OCI-LY3 (cell line): ENCODE measurements at regions not wholly inside any gene's neighbourhood (a gene's known extent, or its start where the extent isn't known, plus 50 kb on each side); places are given as distances from the start of the nearest gene placed in this dataset.

Source experiments
- H2AFZ ChIP-seq: fragments of 200-600, 300-600 bp; shearing (Covaris generic); 2 replicates; pipeline ENCODE4 v1.6.0; 2014; ENCODE audit warnings: antibody characterized with exemption, low read depth, low read length
- H3K27ac ChIP-seq: fragments of 200-600, 300-600 bp; sonication (generic); 2 replicates; pipeline ENCODE4 v1.5.1; 2014; ENCODE audit warnings: mild to moderate bottlenecking, low read length, moderate library complexity, mixed read lengths
- H3K27me3 ChIP-seq: fragments of 200-600, 300-600 bp; sonication (generic); 2 replicates; pipeline ENCODE4 v1.6.1; 2014; ENCODE audit warnings: low read depth, low read length, mixed read lengths
- H3K36me3 ChIP-seq: fragments of 200-600, 300-600 bp; sonication (generic); replicated peaks from 2 replicates; pipeline ENCODE3; 2014; ENCODE audit warnings: low read depth, low read length, mixed read lengths
- H3K4me1 ChIP-seq: fragments of 300-600, 200-600 bp; sonication (generic); 2 replicates; pipeline ENCODE4 v1.6.1; 2014; ENCODE audit warnings: low read length, mixed read lengths
- H3K4me2 ChIP-seq: fragments of 200-600, 300-600 bp; sonication (generic); 2 replicates; pipeline ENCODE4 v1.6.1; 2014; ENCODE audit warnings: low read length, mixed read lengths
- H3K4me3 ChIP-seq: fragments of 300-600, 200-600 bp; sonication (generic); 2 replicates; pipeline ENCODE4 v1.5.1; 2014; ENCODE audit warnings: antibody characterized with exemption, mild to moderate bottlenecking, low read length, moderate library complexity
- H3K79me2 ChIP-seq: fragments of 300-600, 200-600 bp; shearing (Covaris generic); 2 replicates; pipeline ENCODE4 v1.6.1; 2014; ENCODE audit warnings: mild to moderate bottlenecking, low read length, mixed read lengths
- H3K9ac ChIP-seq: fragments of 300-600, 200-600 bp; shearing (Covaris generic); 2 replicates; pipeline ENCODE4 v1.6.0; 2014; ENCODE audit warnings: mild to moderate bottlenecking, low read length, moderate library complexity
- H3K9me3 ChIP-seq: fragments of 200-600, 300-600 bp; shearing (Covaris generic); 2 replicates; pipeline ENCODE4 v1.6.1; 2014; ENCODE audit warnings: low read length, mixed read lengths; ENCODE audit not compliant: insufficient read depth
- H4K20me1 ChIP-seq: fragments of 200-600, 300-600 bp; sonication (generic); 2 replicates; pipeline ENCODE4 v1.6.1; 2016; ENCODE audit warnings: low read length, mixed read lengths; ENCODE audit not compliant: insufficient read depth
- EZH2phosphoT487 ChIP-seq: fragments of 200-600 bp; shearing (Covaris generic); IDR thresholded peaks from 2 replicates; pipeline ENCODE4 v1.6.1; 2018; ENCODE audit warnings: antibody characterized with exemption, mixed run types, low read depth
- TF ChIP-seq, protein P1 (sequence below): fragments of 200-600, 300-600 bp; sonication (generic); IDR thresholded peaks from 2 replicates; pipeline ENCODE4 v1.5.1; 2014; ENCODE audit warnings: antibody characterized with exemption, low read length, low read depth

DNA sequence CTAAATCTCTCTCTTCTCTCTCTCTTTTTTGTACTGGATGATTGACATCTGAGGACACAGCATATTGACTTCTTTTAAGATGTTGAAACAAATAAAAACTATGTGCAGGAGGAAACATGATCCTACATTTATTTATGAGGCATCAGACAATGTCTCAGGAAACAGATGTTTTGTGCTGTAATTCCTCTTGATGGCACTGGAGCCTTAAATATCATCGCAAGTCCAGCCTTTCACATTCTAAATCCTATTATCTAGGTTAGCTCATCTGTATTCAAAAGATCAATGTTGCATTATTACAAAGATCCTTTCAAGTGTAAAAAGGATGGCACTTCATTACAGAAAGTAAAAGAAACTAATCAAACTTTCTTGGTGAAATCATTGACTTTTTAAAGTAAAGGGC lies 63.9 kb downstream of the MAT2B start:
- Histone ChIP-seq H3K9ac (no peak overlapping the region), H4K20me1 (no peaks in the 10 kb centered on the region), H3K27me3 (peaks cover 44% of the 10 kb centered on the region), H2AFZ (no peak overlapping the region), H3K4me2 (no peak overlapping the region), H3K4me1 (peaks cover 20% of the 10 kb centered on the region), H3K4me3 (no peak overlapping the region), H3K79me2 (no peaks in the 10 kb centered on the region), H3K36me3 (no peaks in the 10 kb centered on the region), H3K27ac (no peak overlapping the region), H3K9me3 (no peaks in the 10 kb centered on the region)
- TF ChIP-seq EZH2phosphoT487: no peak
- TF ChIP-seq, protein P1, sequence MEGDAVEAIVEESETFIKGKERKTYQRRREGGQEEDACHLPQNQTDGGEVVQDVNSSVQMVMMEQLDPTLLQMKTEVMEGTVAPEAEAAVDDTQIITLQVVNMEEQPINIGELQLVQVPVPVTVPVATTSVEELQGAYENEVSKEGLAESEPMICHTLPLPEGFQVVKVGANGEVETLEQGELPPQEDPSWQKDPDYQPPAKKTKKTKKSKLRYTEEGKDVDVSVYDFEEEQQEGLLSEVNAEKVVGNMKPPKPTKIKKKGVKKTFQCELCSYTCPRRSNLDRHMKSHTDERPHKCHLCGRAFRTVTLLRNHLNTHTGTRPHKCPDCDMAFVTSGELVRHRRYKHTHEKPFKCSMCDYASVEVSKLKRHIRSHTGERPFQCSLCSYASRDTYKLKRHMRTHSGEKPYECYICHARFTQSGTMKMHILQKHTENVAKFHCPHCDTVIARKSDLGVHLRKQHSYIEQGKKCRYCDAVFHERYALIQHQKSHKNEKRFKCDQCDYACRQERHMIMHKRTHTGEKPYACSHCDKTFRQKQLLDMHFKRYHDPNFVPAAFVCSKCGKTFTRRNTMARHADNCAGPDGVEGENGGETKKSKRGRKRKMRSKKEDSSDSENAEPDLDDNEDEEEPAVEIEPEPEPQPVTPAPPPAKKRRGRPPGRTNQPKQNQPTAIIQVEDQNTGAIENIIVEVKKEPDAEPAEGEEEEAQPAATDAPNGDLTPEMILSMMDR: peak; percentile 44

DNA sequence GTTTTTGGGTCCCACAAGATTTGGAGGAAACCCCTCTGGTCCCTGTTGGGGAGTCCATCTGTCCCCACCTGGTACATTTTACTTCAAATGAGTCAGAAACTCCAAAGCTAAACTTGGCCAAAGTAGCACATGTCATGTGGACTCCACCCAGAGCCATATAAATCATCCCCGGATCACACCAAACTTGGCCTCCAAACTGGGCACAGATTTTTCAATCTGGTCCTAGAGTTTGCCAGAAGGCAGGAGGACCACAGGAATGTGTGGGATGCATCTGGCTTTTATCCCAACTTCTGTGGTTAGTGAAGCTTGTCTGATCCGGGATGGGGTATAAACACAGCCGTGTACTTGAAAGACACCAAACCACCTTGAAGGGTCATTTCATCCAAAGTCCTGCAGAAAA lies 66.3 kb downstream of the MAT2B start:
- Histone ChIP-seq H4K20me1 (no peaks in the 10 kb centered on the region), H3K79me2 (no peaks in the 10 kb centered on the region), H3K27me3 (peaks cover 33% of the 10 kb centered on the region), H3K27ac (no peak overlapping the region), H3K9ac (no peak overlapping the region), H3K4me3 (no peak overlapping the region), H3K36me3 (no peaks in the 10 kb centered on the region), H3K4me2 (no peak overlapping the region), H3K4me1 (peaks cover 7% of the 10 kb centered on the region), H2AFZ (no peak overlapping the region), H3K9me3 (no peaks in the 10 kb centered on the region)
- no peak for TF ChIP-seq EZH2phosphoT487
- TF ChIP-seq, protein P1: no peak

DNA sequence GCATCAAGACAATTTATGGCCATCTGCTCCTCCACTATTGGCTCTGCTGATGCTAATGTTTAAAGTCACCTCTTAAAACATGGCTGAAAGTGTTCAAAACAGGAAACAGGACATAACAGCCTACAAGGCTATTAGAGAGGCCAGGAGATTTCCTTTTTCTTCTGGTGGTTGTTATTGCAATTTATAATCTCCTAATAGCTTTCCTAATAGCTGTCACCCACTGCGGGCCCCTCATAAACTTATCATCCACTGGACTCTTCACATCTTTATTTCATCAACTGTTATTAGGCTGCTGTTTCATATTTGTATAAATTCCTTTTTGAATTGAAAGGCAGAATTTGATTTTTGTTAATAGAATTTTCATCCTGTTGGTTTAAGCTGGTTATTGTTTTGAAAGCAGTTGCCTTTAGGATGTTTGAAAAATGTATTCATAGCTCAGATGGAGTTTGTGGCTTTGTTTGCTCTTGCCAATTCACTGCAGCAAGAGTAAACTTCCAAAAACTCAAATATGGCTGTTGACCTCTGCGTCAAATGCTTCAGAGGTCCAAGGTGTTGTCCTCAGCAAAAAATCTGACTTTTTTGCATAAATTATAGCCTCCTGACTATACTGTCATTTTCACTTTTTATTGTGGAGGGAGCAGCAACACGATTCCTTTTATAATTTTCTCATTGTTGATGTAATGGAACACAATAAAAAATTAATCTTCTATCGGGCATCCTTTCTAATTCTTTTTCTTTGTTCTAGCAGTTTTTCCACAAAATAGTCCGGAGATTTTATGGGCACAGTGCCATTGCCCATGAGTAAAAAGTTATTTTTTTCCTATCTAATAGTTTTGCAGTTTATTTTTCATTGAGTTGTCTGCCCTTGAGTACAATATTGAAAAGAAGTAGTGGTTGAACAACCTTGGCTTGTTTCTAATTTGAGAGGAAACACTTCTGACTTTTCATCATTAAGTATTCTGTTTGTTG lies 69.3 kb downstream of the MAT2B start:
- H3K27ac ChIP-seq: no peak overlapping the region
- H3K36me3 ChIP-seq: no peaks in the 10 kb centered on the region
- H4K20me1 ChIP-seq: no peaks in the 10 kb centered on the region
- H3K4me3 ChIP-seq: no peak overlapping the region
- no peak for TF ChIP-seq EZH2phosphoT487
- TF ChIP-seq, protein P1: no peak
- peaks cover 13% of the 10 kb centered on the region; the same call in 1 of the 2 replicates for H3K27me3 ChIP-seq
- no peaks in the 10 kb centered on the region for H3K4me1 ChIP-seq
- no peak overlapping the region for H3K9ac ChIP-seq
- H3K4me2 ChIP-seq: no peak overlapping the region
- H3K9me3 ChIP-seq: no peaks in the 10 kb centered on the region
- no peak overlapping the region for H2AFZ ChIP-seq
- H3K79me2 ChIP-seq: no peaks in the 10 kb centered on the region

DNA sequence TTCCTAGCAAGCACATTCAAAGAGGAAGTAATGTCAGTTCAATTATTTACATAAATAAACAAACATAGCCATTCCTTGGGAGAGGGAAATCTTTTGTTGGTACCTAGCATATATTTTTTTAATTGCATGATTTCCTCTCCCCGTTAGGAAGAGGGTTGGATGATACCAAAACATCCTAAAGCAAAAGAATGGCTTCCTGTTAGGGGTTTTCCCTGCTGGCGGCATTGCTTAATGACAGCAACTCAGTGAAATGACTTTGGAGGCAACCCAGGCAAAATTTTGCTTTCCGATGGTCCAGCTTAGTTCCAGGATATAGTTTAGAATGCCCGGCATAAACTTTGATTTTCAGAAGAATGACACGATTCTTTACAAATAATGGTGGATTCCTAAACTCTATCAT lies 73.2 kb downstream of the MAT2B start:
- no peak overlapping the region for H3K4me2 ChIP-seq
- H2AFZ ChIP-seq: no peak overlapping the region

More for the DNA sequence above, 73.2 kb downstream of the MAT2B start:
- Histone ChIP-seq H3K27ac (no peak overlapping the region), H3K79me2 (no peaks in the 10 kb centered on the region), H3K9me3 (no peaks in the 10 kb centered on the region), H3K4me3 (no peak overlapping the region), H3K27me3 (peaks cover 3% of the 10 kb centered on the region; the same call in 1 of the 2 replicates), H3K36me3 (no peaks in the 10 kb centered on the region), H3K4me1 (no peaks in the 10 kb centered on the region), H4K20me1 (no peaks in the 10 kb centered on the region), H3K9ac (no peak overlapping the region)
- TF ChIP-seq EZH2phosphoT487: no peak
- TF ChIP-seq, protein P1: no peak
